PC-3 (cell line): ENCODE measurements at regions not wholly inside any gene's neighbourhood (a gene's known extent, or its start where the extent isn't known, plus 50 kb on each side); places are given as distances from the start of the nearest gene placed in this dataset.

Experiments
- CTCF ChIP-seq: fragments of 300-600 bp; sonication (generic); conservative IDR thresholded peaks from 2 replicates; pipeline ENCODE4 v1.5.1; 2017; ENCODE audit warnings: antibody characterized with exemption, low read depth, mild to moderate bottlenecking, low read length
- EZH2 ChIP-seq: fragments of 300-600 bp; sonication (generic); IDR thresholded peaks from one replicate; pipeline ENCODE4 v1.6.1; 2017; ENCODE audit warnings: antibody characterized with exemption, mild to moderate bottlenecking, low read length; ENCODE audit not compliant: unreplicated experiment

- TF ChIP-seq CTCF (no peak), EZH2 (no peak)
These were observed 404.7 kb downstream of the RRAGC start for GRCh38 chr1:38454749-38455441.
